GM03348 (cell line): ENCODE measurements at regions not wholly inside any gene's neighbourhood (a gene's known extent, or its start where the extent isn't known, plus 50 kb on each side); places are given as distances from the start of the nearest gene placed in this dataset.

Experiments
- DNase-seq: peaks from one replicate; pipeline ENCODE4 v3.0.0; 2012; ENCODE audit warnings: low spot score

GRCh38 chr16:65956100-65956499 lies 410.4 kb upstream of the CDH5 start:
- DNase-seq, result no peak

GRCh38 chr16:65954446-65954845 lies 412.0 kb upstream of the CDH5 start:
- no peak for DNase-seq

GRCh38 chr16:65950211-65950610 lies 416.3 kb upstream of the CDH5 start:
- no peak for DNase-seq

GRCh38 chr16:65948361-65948760 lies 418.1 kb upstream of the CDH5 start:
- DNase-seq, result no peak

GRCh38 chr16:65947951-65948350 lies 418.5 kb upstream of the CDH5 start:
- no peak for DNase-seq

- no peak for DNase-seq
Observed at GRCh38 chr16:65945493-65945892, 421.0 kb upstream of the CDH5 start.

GRCh38 chr16:65944361-65944760 lies 422.1 kb upstream of the CDH5 start:
- DNase-seq, result no peak

GRCh38 chr16:65940711-65941110 lies 425.8 kb upstream of the CDH5 start:
- DNase-seq, result no peak

GRCh38 chr16:65938083-65938482 lies 428.4 kb upstream of the CDH5 start:
- DNase-seq, result no peak

- no peak for DNase-seq
Observed at GRCh38 chr16:65937455-65937854, 429.0 kb upstream of the CDH5 start.

- DNase-seq, result no peak
Observed at GRCh38 chr16:65936096-65936495, 430.4 kb upstream of the CDH5 start.

- no peak for DNase-seq
Observed at GRCh38 chr16:65934443-65934842, 432.0 kb upstream of the CDH5 start.

- no peak for DNase-seq
Observed at GRCh38 chr16:65933703-65934102, 432.8 kb upstream of the CDH5 start.

GRCh38 chr16:65932350-65933072 lies 434.0 kb upstream of the CDH5 start:
- DNase-seq, result no peak

- no peak for DNase-seq
Observed at GRCh38 chr16:65922923-65923322, 443.6 kb upstream of the CDH5 start.

GRCh38 chr16:65919986-65920376 lies 446.5 kb upstream of the CDH5 start:
- no peak for DNase-seq

GRCh38 chr16:65919145-65919985 lies 447.1 kb upstream of the CDH5 start:
- DNase-seq, result no peak

GRCh38 chr16:65917466-65917865 lies 449.0 kb upstream of the CDH5 start:
- no peak for DNase-seq

GRCh38 chr16:65916995-65917394 lies 449.5 kb upstream of the CDH5 start:
- DNase-seq, result no peak

GRCh38 chr16:65910291-65910690 lies 456.2 kb upstream of the CDH5 start:
- DNase-seq, result no peak

GRCh38 chr16:65909310-65910050 lies 457.0 kb upstream of the CDH5 start:
- no peak for DNase-seq

- no peak for DNase-seq
Observed at GRCh38 chr16:65908568-65908967, 457.9 kb upstream of the CDH5 start.

- DNase-seq, result no peak
Observed at GRCh38 chr16:65905331-65905730, 461.2 kb upstream of the CDH5 start.
